ENCODE measurements at regions not wholly inside any gene's neighbourhood (a gene's known extent, or its start where the extent isn't known, plus 50 kb on each side); places are given as distances from the start of the nearest gene placed in this dataset.

- TF ChIP-seq, protein P1, sequence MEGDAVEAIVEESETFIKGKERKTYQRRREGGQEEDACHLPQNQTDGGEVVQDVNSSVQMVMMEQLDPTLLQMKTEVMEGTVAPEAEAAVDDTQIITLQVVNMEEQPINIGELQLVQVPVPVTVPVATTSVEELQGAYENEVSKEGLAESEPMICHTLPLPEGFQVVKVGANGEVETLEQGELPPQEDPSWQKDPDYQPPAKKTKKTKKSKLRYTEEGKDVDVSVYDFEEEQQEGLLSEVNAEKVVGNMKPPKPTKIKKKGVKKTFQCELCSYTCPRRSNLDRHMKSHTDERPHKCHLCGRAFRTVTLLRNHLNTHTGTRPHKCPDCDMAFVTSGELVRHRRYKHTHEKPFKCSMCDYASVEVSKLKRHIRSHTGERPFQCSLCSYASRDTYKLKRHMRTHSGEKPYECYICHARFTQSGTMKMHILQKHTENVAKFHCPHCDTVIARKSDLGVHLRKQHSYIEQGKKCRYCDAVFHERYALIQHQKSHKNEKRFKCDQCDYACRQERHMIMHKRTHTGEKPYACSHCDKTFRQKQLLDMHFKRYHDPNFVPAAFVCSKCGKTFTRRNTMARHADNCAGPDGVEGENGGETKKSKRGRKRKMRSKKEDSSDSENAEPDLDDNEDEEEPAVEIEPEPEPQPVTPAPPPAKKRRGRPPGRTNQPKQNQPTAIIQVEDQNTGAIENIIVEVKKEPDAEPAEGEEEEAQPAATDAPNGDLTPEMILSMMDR (optimal IDR thresholded peaks at IDR 0.05 in 1 of 3, IDR thresholded peaks at IDR 0.05 in 1 of 3, conservative IDR thresholded peaks at IDR 0.05 in 1 of 3; ENCODE audit: extremely low read depth in 1 of 3, insufficient read depth in 2 of 3, low read length in 3 of 3), result no peak
- TF ChIP-seq EZH2 (IDR thresholded peaks at IDR 0.05; ENCODE audit: low read length), result no peak
Observed at GRCh38 chr4:146059151-146059550, 116.4 kb upstream of the LSM6 start.

All from keratinocyte (primary cell).